Natural killer cell (primary cell): ENCODE measurements at regions not wholly inside any gene's neighbourhood (a gene's known extent, or its start where the extent isn't known, plus 50 kb on each side); places are given as distances from the start of the nearest gene placed in this dataset.

ENCODE experiments used
- ATAC-seq, 3 donors: fragments of 150-1000 bp in 2 of 3; fragments of 200-7000 bp in 1 of 3; cut with Tn5 transposase; 1 replicate in 1 of 3; 2 replicates in 2 of 3; pipeline ENCODE4 v1.10.0; 2021; ENCODE audit warnings: mild to moderate bottlenecking in 2 of 3, moderate library complexity in 2 of 3
- DNase-seq, 2 donors: peaks; one replicate each; pipeline versions ENCODE4 v3.0.0 to v3.0.0-alpha.2; 2013 to 2021; ENCODE audit warnings: mixed read lengths in 1 of 2
- H3K27ac ChIP-seq: one replicate; pipeline ENCODE4 v1.5.1; 2013; ENCODE audit warnings: mild to moderate bottlenecking, low read length
- H3K27me3 ChIP-seq: one replicate; pipeline ENCODE4 v1.6.1; 2013; ENCODE audit warnings: low read length; ENCODE audit not compliant: control insufficient read depth, insufficient read depth
- H3K36me3 ChIP-seq: one replicate; pipeline ENCODE4 v1.6.1; 2013; ENCODE audit warnings: low read length; ENCODE audit not compliant: control insufficient read depth, insufficient read depth
- H3K4me1 ChIP-seq: one replicate; pipeline ENCODE4 v1.6.1; 2013; ENCODE audit warnings: low read length; ENCODE audit not compliant: control insufficient read depth, insufficient read depth
- H3K4me3 ChIP-seq: one replicate; pipeline ENCODE4 v1.5.1; 2013; ENCODE audit warnings: low read length
- H3K9me3 ChIP-seq: one replicate; pipeline ENCODE4 v1.6.1; 2013; ENCODE audit warnings: low read length; ENCODE audit not compliant: control insufficient read depth, insufficient read depth
- H3K27ac Mint-ChIP-seq, 2 donors: one replicate each; pipeline ENCODE4 v1.8.0; 2022; ENCODE audit warnings: mild to moderate bottlenecking in 2 of 2, mixed read lengths in 2 of 2, moderate library complexity in 1 of 2
- H3K27me3 Mint-ChIP-seq, 2 donors: one replicate each; pipeline ENCODE4 v1.8.0; 2022; ENCODE audit warnings: low read depth in 2 of 2, mixed read lengths in 2 of 2
- H3K36me3 Mint-ChIP-seq: one replicate; pipeline ENCODE4 v1.8.0; 2022; ENCODE audit warnings: mixed read lengths
- H3K4me1 Mint-ChIP-seq, 2 donors: one replicate each; pipeline ENCODE4 v1.8.0; 2022; ENCODE audit warnings: mixed read lengths in 2 of 2
- H3K4me3 Mint-ChIP-seq: one replicate; pipeline ENCODE4 v1.8.0; 2022; ENCODE audit warnings: mild to moderate bottlenecking, moderate library complexity, mixed read lengths
- H3K9me3 Mint-ChIP-seq, 2 donors: one replicate each; pipeline ENCODE4 v1.8.0; 2022; ENCODE audit warnings: mixed read lengths in 2 of 2
- WGBS: methylation state at CpG from one replicate; pipeline ENCODE4 v1.1.7; 2013; ENCODE audit warnings: missing lambda C conversion rate; ENCODE audit not compliant: insufficient coverage; 5-methylcytosine and 5-hydroxymethylcytosine counted together
- intact Hi-C: fragments of 100-400 bp; cut with micrococcal nuclease; formaldehyde crosslinking; loops from one replicate; pipeline ENCODE4 v1.14.2; 2022
- TF ChIP-seq, protein P1 (sequence below): fragments of 200-600 bp; IDR thresholded peaks from one replicate; pipeline ENCODE4 v1.8.0; 2022; ENCODE audit warnings: antibody characterized with exemption

DNA sequence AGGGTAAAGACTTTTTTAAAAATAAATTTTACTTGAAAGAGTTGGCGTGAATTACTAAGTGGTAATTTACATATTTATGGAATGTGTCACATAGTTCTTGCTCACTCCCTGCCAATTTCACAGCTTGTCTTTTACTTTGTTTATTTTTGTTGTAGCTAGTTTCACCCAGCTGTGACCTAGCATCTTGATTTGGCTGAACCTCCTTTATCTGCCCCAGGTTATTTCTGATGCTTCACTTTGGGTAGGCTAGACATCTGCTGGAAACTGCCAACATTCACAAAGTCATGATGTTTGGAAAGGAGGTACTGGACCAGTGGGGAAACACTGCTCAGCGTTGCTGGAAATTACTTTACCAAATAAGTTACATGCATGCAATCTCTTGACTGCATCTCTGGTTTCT is 1676.0 kb upstream of the RAG2 start:
- Histone ChIP-seq H3K4me3 (no peak overlapping the region), H3K27ac (no peak overlapping the region), H3K4me1 (no peaks in the 10 kb centered on the region), H3K27me3 (no peaks in the 10 kb centered on the region), H3K9me3 (peaks cover 7% of the 10 kb centered on the region), H3K36me3 (no peaks in the 10 kb centered on the region)
- WGBS = 100% methylated on average over 1 of the region's 2 CpGs
- Mint-ChIP-seq H3K9me3 (no peaks in the 10 kb centered on the region), H3K4me1 (no peaks in the 10 kb centered on the region), H3K27ac (no peak overlapping the region), H3K27me3 (no peaks in the 10 kb centered on the region), H3K4me3 (no peak overlapping the region), H3K36me3 (no peaks in the 10 kb centered on the region)
- DNase-seq (no peak), ATAC-seq (no peak)
- intact Hi-C loops = no loop called here
- TF ChIP-seq, protein P1, sequence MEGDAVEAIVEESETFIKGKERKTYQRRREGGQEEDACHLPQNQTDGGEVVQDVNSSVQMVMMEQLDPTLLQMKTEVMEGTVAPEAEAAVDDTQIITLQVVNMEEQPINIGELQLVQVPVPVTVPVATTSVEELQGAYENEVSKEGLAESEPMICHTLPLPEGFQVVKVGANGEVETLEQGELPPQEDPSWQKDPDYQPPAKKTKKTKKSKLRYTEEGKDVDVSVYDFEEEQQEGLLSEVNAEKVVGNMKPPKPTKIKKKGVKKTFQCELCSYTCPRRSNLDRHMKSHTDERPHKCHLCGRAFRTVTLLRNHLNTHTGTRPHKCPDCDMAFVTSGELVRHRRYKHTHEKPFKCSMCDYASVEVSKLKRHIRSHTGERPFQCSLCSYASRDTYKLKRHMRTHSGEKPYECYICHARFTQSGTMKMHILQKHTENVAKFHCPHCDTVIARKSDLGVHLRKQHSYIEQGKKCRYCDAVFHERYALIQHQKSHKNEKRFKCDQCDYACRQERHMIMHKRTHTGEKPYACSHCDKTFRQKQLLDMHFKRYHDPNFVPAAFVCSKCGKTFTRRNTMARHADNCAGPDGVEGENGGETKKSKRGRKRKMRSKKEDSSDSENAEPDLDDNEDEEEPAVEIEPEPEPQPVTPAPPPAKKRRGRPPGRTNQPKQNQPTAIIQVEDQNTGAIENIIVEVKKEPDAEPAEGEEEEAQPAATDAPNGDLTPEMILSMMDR = no peak

DNA sequence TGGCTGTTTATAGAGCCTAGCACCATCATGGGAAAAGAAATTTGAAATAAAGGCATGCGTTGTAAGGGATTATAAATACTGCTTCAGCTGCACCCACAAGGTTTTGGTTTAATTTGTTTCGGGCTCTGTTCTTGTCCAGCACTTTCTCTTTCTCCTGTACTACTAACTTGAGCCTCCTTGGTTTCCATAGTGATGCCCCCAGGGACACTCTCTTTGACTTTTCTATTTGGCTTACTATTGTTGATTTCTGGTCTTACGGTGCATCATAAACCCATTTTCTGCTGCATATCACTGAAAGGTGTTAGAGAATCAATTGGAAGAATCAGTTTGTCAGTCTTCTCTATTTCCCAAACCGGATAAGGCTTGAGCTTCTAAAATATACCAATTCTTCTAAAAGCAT is 1674.3 kb upstream of the RAG2 start:
- intact Hi-C loops = no loop called here
- Mint-ChIP-seq H3K27me3 (no peaks in the 10 kb centered on the region), H3K9me3 (peaks cover 0 to 3% of the 10 kb centered on the region in 2 donors), H3K4me3 (no peak overlapping the region), H3K36me3 (no peaks in the 10 kb centered on the region), H3K4me1 (no peaks in the 10 kb centered on the region), H3K27ac (no peak overlapping the region)
- ATAC-seq (no peak), DNase-seq (no peak)
- Histone ChIP-seq H3K9me3 (peaks cover 7% of the 10 kb centered on the region), H3K4me3 (no peak overlapping the region), H3K4me1 (no peaks in the 10 kb centered on the region), H3K27ac (no peak overlapping the region), H3K36me3 (no peaks in the 10 kb centered on the region), H3K27me3 (no peaks in the 10 kb centered on the region)
- TF ChIP-seq, protein P1 = no peak
- 81% methylated on average over 3 of the region's 4 CpGs for WGBS

DNA sequence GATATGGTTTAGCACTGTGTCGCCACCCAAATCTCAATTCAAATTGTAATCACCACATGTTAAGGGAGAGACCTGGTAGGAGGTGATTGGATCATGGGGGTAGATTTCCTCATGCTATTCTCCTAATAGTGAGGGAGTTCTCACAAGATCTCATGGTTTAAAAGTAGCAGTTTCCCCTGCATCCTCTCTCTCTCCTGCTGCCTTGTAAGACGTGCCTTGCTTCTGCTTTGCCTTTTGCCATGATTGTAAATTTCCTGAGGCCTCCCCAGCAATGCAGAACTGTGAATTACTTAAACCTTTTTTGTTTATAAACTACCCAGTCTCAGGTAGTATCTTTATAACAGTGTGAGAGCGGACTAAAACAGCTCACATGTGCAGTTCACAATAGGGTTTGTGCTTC is 1668.7 kb upstream of the RAG2 start:
- Histone ChIP-seq H3K9me3 (peaks cover 7% of the 10 kb centered on the region), H3K27me3 (no peaks in the 10 kb centered on the region), H3K36me3 (no peaks in the 10 kb centered on the region), H3K4me3 (no peak overlapping the region), H3K27ac (no peak overlapping the region), H3K4me1 (no peaks in the 10 kb centered on the region)
- H3K36me3 Mint-ChIP-seq = no peaks in the 10 kb centered on the region
- no peaks in the 10 kb centered on the region for H3K27me3 Mint-ChIP-seq
- 60% methylated on average over 2 of the region's 3 CpGs for WGBS
- no peak overlapping the region for H3K27ac Mint-ChIP-seq
- ATAC-seq (no peak), DNase-seq (no peak)
- no peak overlapping the region for H3K4me3 Mint-ChIP-seq
- TF ChIP-seq, protein P1 = no peak
- H3K4me1 Mint-ChIP-seq = no peaks in the 10 kb centered on the region
- peaks cover 6% of the 10 kb centered on the region in 2 donors for H3K9me3 Mint-ChIP-seq
- intact Hi-C loops = no loop called here

DNA sequence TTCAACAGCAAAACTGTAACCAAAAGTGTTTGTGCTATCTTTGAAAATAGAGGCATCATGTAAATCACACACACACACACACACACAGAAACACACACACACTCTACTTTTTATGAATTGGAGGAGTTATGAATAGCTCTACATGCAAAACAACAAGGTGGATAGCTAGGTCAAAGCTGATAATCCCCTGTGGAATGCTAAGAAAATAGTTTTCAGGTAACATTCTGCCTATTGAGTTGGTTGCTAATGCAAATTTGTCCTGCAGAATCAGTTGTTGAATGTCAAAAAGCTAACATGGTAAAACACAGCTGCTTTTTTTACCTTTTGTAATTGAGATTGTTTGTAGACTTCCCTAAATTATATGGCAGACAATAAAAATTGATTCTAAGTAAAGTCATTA is 1658.4 kb upstream of the RAG2 start:
- no peak overlapping the region for H3K4me3 Mint-ChIP-seq
- no peak overlapping the region for H3K4me3 ChIP-seq
- H3K4me1 ChIP-seq = no peaks in the 10 kb centered on the region
- intact Hi-C loops = no loop called here
- H3K9me3 Mint-ChIP-seq = peaks cover under 1 to 2% of the 10 kb centered on the region in 2 donors
- H3K36me3 ChIP-seq = no peaks in the 10 kb centered on the region
- DNase-seq (no peak), ATAC-seq (no peak)
- TF ChIP-seq, protein P1 = no peak
- no peaks in the 10 kb centered on the region for H3K27me3 ChIP-seq
- no peaks in the 10 kb centered on the region for H3K27me3 Mint-ChIP-seq
- no peak overlapping the region for H3K27ac ChIP-seq
- H3K9me3 ChIP-seq = no peaks in the 10 kb centered on the region
- H3K27ac Mint-ChIP-seq = no peak overlapping the region
- H3K4me1 Mint-ChIP-seq = no peaks in the 10 kb centered on the region
- no peaks in the 10 kb centered on the region for H3K36me3 Mint-ChIP-seq
